Gastroesophageal sphincter (tissue), 3 donors: ENCODE measurements at regions not wholly inside any gene's neighbourhood (a gene's known extent, or its start where the extent isn't known, plus 50 kb on each side); places are given as distances from the start of the nearest gene placed in this dataset.

ENCODE experiments used
- POLR2A ChIP-seq, 2 donors: fragments of 450-650 bp; IDR thresholded peaks; one replicate each; pipeline ENCODE4 v1.6.1; 2017; ENCODE audit warnings: antibody characterized with exemption in 2 of 2, mild to moderate bottlenecking in 2 of 2, moderate library complexity in 1 of 2
- POLR2AphosphoS5 ChIP-seq: sonication (generic); formaldehyde crosslinking; IDR thresholded peaks from one replicate; pipeline ENCODE4 v1.6.1; 2017; ENCODE audit warnings: antibody characterized with exemption
- TF ChIP-seq, protein P1 (sequence below), 4 experiments: fragments of 200-600 bp in 2 of 4; fragments of 450-650 bp in 2 of 4; sonication (generic) in 1 of 4; IDR thresholded peaks; one replicate each; pipeline ENCODE4 v1.5.1; 2017 to 2019; ENCODE audit warnings: antibody characterized with exemption in 4 of 4, mild to moderate bottlenecking in 2 of 4, moderate library complexity in 2 of 4

DNA sequence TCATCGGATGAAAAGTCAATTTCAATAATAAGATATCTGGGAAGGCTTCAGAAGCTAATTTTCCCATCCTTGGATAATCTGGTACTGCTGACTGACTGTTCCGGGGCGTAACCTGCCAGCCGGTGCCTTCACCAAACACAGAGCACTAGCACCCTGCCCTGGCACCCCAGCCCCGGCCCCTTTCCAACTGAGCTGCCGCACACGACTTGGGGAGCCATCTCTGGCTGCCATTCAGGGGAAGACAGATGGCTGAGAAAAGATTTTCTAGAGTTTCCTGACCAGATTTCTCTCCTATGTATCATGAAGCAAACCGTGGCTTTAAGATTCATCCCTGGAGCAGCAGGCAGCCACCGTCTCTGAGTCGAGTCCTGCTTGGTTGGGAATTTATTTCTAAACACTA lies 96.0 kb upstream of the SYT6 start:
- TF ChIP-seq, protein P1, sequence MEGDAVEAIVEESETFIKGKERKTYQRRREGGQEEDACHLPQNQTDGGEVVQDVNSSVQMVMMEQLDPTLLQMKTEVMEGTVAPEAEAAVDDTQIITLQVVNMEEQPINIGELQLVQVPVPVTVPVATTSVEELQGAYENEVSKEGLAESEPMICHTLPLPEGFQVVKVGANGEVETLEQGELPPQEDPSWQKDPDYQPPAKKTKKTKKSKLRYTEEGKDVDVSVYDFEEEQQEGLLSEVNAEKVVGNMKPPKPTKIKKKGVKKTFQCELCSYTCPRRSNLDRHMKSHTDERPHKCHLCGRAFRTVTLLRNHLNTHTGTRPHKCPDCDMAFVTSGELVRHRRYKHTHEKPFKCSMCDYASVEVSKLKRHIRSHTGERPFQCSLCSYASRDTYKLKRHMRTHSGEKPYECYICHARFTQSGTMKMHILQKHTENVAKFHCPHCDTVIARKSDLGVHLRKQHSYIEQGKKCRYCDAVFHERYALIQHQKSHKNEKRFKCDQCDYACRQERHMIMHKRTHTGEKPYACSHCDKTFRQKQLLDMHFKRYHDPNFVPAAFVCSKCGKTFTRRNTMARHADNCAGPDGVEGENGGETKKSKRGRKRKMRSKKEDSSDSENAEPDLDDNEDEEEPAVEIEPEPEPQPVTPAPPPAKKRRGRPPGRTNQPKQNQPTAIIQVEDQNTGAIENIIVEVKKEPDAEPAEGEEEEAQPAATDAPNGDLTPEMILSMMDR (IDR thresholded peaks at IDR 0.05) = no peak
- TF ChIP-seq POLR2A (IDR thresholded peaks at IDR 0.05) = no peak
- TF ChIP-seq POLR2AphosphoS5 = no peak
